HepG2 (cell line): ENCODE measurements at regions not wholly inside any gene's neighbourhood (a gene's known extent, or its start where the extent isn't known, plus 50 kb on each side); places are given as distances from the start of the nearest gene placed in this dataset.
A peak's percentile ranks its signal among the peaks of the same experiment; 100 is the strongest.

ENCODE experiments used
- DMAP1 ChIP-seq: IDR thresholded peaks from 2 replicates; pipeline ENCODE4 v1.6.1; 2016
- ELF1 ChIP-seq: sonication (generic); formaldehyde crosslinking; IDR thresholded peaks from 2 replicates; pipeline ENCODE4 v1.4.0; 2020; ENCODE audit warnings: missing genetic modification reagents
- TOE1 ChIP-seq: sonication (generic); formaldehyde crosslinking; IDR thresholded peaks from 2 replicates; pipeline ENCODE4 v1.4.0; 2020; ENCODE audit warnings: mild to moderate bottlenecking, missing genetic modification reagents
- XRCC5 ChIP-seq: fragments of 200-400 bp; formaldehyde crosslinking; optimal IDR thresholded peaks from 2 replicates; pipeline ENCODE3; 2017; ENCODE audit warnings: mild to moderate bottlenecking, low read length
- ZFP41 ChIP-seq: sonication (generic); formaldehyde crosslinking; IDR thresholded peaks from 2 replicates; pipeline ENCODE4 v1.4.0; 2020; ENCODE audit warnings: mild to moderate bottlenecking, missing genetic modification reagents, borderline replicate concordance

GRCh38 chr2:186379052-186379451 lies 107.0 kb upstream of the ZC3H15 start:
- TF ChIP-seq ZFP41 (CRISPR knock-in tag) (no peak), DMAP1 (CRISPR knock-in tag) (0 out of 2 replicates have a peak, but pooled peaks have one; percentile 36), XRCC5 (no peak), ELF1 (CRISPR knock-in tag) (no peak), TOE1 (CRISPR knock-in tag) (no peak)
